ENCODE measurements at regions not wholly inside any gene's neighbourhood (a gene's known extent, or its start where the extent isn't known, plus 50 kb on each side); places are given as distances from the start of the nearest gene placed in this dataset.

DNA sequence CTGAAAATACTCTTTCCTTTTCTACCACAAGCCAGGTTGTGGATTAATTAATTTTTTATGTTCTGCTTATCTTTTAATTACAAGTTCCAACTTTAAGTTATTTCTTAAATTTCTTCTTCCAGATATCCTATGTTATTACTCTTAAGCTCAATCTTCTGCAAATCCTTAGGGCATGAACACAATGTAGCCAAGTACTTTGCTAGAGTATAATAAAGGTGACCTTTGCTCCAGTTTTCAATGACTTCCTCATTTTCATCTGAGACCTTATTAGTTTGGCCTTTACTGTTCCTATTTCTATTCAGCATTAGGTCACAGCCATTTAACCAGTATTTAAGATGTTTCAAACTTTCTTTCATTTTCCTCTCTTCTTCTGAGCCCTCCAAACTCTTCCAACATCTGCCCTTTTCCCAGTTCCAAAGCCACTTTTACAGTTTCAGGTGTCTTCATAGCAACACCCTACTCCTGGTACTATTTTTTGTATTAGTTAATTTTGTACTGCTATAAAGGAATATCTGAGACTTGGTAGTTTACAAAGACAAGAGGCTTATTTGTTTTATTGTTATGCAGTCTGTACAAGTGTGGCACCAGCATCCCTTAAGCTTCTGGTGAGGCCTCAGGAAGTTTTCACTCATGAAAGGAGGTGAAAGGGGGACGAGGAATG lies 886.2 kb upstream of the GHITM start:
- no peak overlapping the region for H3K27ac ChIP-seq
- TF ChIP-seq, protein P1, sequence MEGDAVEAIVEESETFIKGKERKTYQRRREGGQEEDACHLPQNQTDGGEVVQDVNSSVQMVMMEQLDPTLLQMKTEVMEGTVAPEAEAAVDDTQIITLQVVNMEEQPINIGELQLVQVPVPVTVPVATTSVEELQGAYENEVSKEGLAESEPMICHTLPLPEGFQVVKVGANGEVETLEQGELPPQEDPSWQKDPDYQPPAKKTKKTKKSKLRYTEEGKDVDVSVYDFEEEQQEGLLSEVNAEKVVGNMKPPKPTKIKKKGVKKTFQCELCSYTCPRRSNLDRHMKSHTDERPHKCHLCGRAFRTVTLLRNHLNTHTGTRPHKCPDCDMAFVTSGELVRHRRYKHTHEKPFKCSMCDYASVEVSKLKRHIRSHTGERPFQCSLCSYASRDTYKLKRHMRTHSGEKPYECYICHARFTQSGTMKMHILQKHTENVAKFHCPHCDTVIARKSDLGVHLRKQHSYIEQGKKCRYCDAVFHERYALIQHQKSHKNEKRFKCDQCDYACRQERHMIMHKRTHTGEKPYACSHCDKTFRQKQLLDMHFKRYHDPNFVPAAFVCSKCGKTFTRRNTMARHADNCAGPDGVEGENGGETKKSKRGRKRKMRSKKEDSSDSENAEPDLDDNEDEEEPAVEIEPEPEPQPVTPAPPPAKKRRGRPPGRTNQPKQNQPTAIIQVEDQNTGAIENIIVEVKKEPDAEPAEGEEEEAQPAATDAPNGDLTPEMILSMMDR (IDR thresholded peaks at IDR 0.05): no peak
- no peak for TF ChIP-seq ZFX (IDR thresholded peaks at IDR 0.05; ENCODE audit: borderline replicate concordance)

DNA sequence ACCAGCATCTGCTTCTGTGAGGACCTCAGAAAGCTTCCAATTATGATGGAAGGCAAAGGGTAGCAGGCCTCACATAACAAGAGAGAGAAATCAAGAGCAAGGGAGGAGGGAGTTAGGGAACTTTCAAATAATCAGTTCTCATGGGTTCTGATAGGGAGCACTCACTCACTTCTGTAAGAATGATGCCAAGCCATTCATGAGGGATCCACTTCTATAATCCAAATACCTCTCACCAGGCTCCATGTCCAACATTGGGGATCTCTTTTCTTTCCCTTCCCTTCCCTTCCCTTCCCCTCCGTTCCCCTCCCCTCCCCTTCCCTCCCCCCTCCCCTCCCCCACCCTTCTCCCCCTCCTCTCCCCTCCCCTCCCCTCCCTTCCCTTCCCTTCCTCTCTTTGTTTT lies 884.6 kb upstream of the GHITM start:
- no peak for TF ChIP-seq ZFX (IDR thresholded peaks at IDR 0.05; ENCODE audit: borderline replicate concordance)
- TF ChIP-seq, protein P1 (IDR thresholded peaks at IDR 0.05): no peak
- H3K27ac ChIP-seq: no peak overlapping the region

DNA sequence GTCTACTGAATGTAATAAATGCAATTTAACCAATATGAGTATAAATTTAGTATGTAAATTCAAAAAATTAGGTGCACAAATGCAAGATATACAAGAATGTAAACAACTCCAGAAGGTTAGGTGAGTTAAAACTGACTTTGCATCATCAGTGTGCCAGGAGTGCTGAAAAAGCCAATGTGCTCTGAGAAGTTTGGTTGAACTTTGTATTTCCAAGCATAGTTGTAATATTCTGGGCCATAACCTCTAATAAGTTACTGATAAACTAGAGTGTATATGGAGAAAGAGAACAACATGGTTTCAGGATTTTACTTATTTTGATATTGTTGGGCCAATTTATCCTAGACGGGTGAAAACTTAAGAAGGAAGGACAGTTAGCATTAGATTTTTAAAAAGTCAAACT lies 876.9 kb upstream of the GHITM start:
- no peak for TF ChIP-seq ZFX (IDR thresholded peaks at IDR 0.05; ENCODE audit: borderline replicate concordance)
- TF ChIP-seq, protein P1 (IDR thresholded peaks at IDR 0.05): no peak
- no peak overlapping the region for H3K27ac ChIP-seq

DNA sequence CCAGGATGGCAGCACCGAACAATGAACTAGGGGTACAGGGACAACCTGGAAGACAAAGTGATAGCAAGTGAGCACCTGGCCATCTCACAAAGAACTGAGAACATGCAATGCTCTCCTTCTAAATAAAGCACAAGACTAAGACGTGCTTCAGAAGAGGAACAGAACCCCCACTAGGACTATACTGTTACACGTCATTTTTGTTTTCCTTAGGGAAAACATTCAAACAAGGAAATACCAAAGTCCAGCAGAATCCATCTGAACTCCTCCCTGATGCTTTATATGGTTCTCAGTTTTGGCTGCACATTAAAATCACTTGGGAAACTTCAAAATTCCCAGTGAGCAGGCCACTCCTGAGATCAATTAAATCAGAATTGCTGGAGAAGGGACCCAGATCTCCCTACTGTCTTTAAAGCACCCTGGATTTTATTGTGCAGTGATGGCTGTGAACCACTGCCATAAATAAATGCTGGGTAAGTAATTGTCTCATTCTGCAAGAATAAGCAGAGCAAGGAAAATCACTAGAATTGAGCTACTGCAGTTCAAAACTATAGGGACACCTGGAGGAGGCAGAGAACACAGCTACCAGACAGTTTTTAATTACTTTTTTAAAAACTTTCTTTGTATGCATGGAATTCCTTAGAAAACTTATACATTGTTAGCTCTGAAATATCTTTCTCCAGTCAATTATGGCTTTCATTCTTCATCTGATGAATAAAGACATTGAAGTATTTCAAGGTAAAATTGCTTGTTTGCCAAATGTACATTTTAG lies 866.5 kb upstream of the GHITM start:
- TF ChIP-seq, protein P1 (IDR thresholded peaks at IDR 0.05): no peak
- no peak for TF ChIP-seq ZFX (IDR thresholded peaks at IDR 0.05; ENCODE audit: borderline replicate concordance)

DNA sequence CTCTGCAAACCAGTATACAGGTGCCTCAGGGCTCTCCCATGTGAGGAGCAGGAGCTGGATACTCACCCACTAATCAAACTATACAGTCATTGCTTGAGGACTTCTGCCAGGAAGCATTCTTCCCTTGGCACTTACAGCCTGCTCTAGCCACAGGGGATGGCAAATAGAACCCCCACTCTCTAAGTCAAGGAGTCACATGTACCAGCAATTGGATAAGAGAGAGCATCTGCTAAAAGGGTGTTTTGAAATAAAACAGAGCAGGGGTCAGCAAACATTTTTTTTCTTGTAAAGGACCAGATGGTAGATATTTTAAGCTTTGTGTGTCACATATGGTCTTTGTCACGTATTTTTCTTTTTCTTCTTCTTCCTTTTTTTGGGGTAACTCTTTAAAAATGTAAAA lies 865.2 kb upstream of the GHITM start:
- TF ChIP-seq, protein P1 (IDR thresholded peaks at IDR 0.05): no peak
- TF ChIP-seq ZFX (IDR thresholded peaks at IDR 0.05; ENCODE audit: borderline replicate concordance): no peak
- H3K27ac ChIP-seq: no peak overlapping the region

More for the DNA sequence above, 866.5 kb upstream of the GHITM start:
- no peak overlapping the region for H3K27ac ChIP-seq

DNA sequence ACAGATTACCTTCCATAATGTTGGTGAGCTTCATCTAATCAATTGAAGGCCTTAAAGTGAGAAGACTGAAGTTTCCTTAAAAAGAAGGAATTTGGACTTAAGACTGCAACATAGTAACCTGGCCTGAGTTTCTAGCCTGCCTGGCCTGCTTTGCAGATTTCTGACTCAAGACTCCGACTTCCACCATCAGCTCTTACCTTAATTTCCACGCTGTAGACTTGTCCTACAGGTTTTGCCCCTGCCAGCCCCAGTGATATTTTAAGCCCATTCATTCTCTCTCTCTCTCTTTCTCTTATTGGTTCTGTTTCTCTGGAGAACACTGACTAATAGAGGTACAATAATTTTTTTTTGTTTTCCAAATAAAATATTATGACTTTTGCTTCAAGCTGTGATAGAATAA lies 862.3 kb upstream of the GHITM start:
- H3K27ac ChIP-seq: no peak overlapping the region
- TF ChIP-seq, protein P1 (IDR thresholded peaks at IDR 0.05): no peak
- TF ChIP-seq ZFX (IDR thresholded peaks at IDR 0.05; ENCODE audit: borderline replicate concordance): no peak

DNA sequence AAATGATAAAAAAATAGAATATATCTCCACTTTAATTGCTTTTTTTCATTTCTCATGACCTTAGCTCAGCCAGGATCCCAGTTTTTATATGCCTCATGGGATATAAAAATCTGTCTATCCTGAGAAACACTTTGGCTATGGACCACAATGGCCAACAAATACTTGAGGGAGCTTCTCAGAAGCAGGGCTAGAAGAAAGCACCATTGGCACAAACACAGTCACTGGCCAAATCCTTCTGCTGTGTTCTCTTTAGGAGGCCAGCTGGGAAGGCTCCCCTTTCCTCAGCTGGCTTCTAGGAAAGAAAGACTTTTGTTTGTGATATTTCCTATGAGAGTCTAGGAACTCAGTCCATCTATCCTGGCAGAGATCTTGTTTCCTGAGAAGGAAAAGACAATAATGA lies 856.2 kb upstream of the GHITM start:
- TF ChIP-seq, protein P1 (IDR thresholded peaks at IDR 0.05): no peak
- TF ChIP-seq ZFX (IDR thresholded peaks at IDR 0.05; ENCODE audit: borderline replicate concordance): no peak
- H3K27ac ChIP-seq: no peak overlapping the region
